ENCODE measurements at regions not wholly inside any gene's neighbourhood (a gene's known extent, or its start where the extent isn't known, plus 50 kb on each side); places are given as distances from the start of the nearest gene placed in this dataset.

GRCh38 chr2:204219196-204219595 lies 282.6 kb downstream of the ICOS start:
- Histone ChIP-seq H3K36me3 (ENCODE audit: insufficient read depth) (no peaks in the 10 kb centered on the region), H4K20me1 (replicated peaks; ENCODE audit: insufficient read depth) (no peaks in the 10 kb centered on the region), H2AFZ (no peak overlapping the region), H3K9me2 (ENCODE audit: insufficient read depth) (0 out of 2 replicates have a peak, but pooled peaks cover 3% of the 10 kb centered on the region), H3K79me2 (replicated peaks; ENCODE audit: insufficient read depth) (no peaks in the 10 kb centered on the region), H3K4me2 (no peak overlapping the region), H3K27ac (ENCODE audit: low read depth) (no peak overlapping the region), H3F3A (replicated peaks; ENCODE audit: low read depth) (no peaks in the 10 kb centered on the region), H3K27me3 (ENCODE audit: insufficient read depth) (no peaks in the 10 kb centered on the region), H3K4me3 (no peak overlapping the region), H3K4me1 (ENCODE audit: insufficient read depth) (no peaks in the 10 kb centered on the region)
- Mint-ChIP-seq H3K4me1 (no peaks in the 10 kb centered on the region; the same call in 2 of the 3 replicates), H3K36me3 (ENCODE audit: low read depth) (peaks cover 11% of the 10 kb centered on the region; the same call in 2 of the 3 replicates), H3K4me3 (no peak overlapping the region), H3K9me3 (peaks cover 12% of the 10 kb centered on the region; the same call in 2 of the 3 replicates), H3K27ac (no peak overlapping the region), H3K27me3 (ENCODE audit: insufficient read depth, low read depth, poor library complexity) (peaks cover 10% of the 10 kb centered on the region)
- no peak for DNase-seq (ENCODE audit: low spot score)
- ATAC-seq: no peak
- TF ChIP-seq EZH2phosphoT487 (IDR thresholded peaks at IDR 0.05; ENCODE audit: unreplicated experiment): no peak
- no peak for TF ChIP-seq REST (IDR thresholded peaks at IDR 0.05; ENCODE audit: unreplicated experiment)
- no peak for TF ChIP-seq CTCF (conservative IDR thresholded peaks at IDR 0.05; ENCODE audit: low read depth in 2 of 2)
- TF ChIP-seq ZNF114 (CRISPR knock-in tag; IDR thresholded peaks at IDR 0.05): no peak
- TF ChIP-seq ZNF331 (CRISPR knock-in tag; IDR thresholded peaks at IDR 0.05; ENCODE audit: low read depth): no peak
- no peak for TF ChIP-seq CREB1 (CRISPR knock-in tag; IDR thresholded peaks at IDR 0.05; ENCODE audit: low read depth)

GRCh38 chr2:204220896-204221295 lies 284.3 kb downstream of the ICOS start:
- H3K4me3 Mint-ChIP-seq: no peak overlapping the region
- H3K27ac Mint-ChIP-seq: no peak overlapping the region
- H3K9me3 Mint-ChIP-seq: peaks cover 6% of the 10 kb centered on the region; the same call in 2 of the 3 replicates
- no peak for TF ChIP-seq EZH2 (IDR thresholded peaks at IDR 0.05; ENCODE audit: low read depth, unreplicated experiment)
- no peak for TF ChIP-seq REST (IDR thresholded peaks at IDR 0.05; ENCODE audit: unreplicated experiment)
- no peak for ATAC-seq
- Histone ChIP-seq H3K4me2 (no peak overlapping the region), H3K4me1 (ENCODE audit: insufficient read depth) (peaks cover 3% of the 10 kb centered on the region; the same call in 1 of the 2 replicates), H3K27ac (ENCODE audit: low read depth) (no peak overlapping the region), H3F3A (replicated peaks; ENCODE audit: low read depth) (no peaks in the 10 kb centered on the region), H3K9me2 (ENCODE audit: insufficient read depth) (0 out of 2 replicates have a peak, but pooled peaks cover 3% of the 10 kb centered on the region), H3K4me3 (no peak overlapping the region), H3K27me3 (ENCODE audit: insufficient read depth) (no peaks in the 10 kb centered on the region), H3K79me2 (replicated peaks; ENCODE audit: insufficient read depth) (no peaks in the 10 kb centered on the region), H3K36me3 (ENCODE audit: insufficient read depth) (no peaks in the 10 kb centered on the region), H2AFZ (no peak overlapping the region), H4K20me1 (replicated peaks; ENCODE audit: insufficient read depth) (no peaks in the 10 kb centered on the region)
- DNase-seq (ENCODE audit: low spot score): no peak
- peaks cover 3% of the 10 kb centered on the region; the same call in 2 of the 3 replicates for H3K36me3 Mint-ChIP-seq (ENCODE audit: low read depth)
- H3K4me1 Mint-ChIP-seq: peaks cover 5% of the 10 kb centered on the region
- H3K27me3 Mint-ChIP-seq (ENCODE audit: insufficient read depth, low read depth, poor library complexity): peaks cover 6% of the 10 kb centered on the region

All from GM23338 (cell line).